Muscle of arm (tissue), 1 donor: ENCODE measurements at regions not wholly inside any gene's neighbourhood (a gene's known extent, or its start where the extent isn't known, plus 50 kb on each side); places are given as distances from the start of the nearest gene placed in this dataset.
"Not testable (repeated sequence)": the region's sequence is repeated elsewhere in the genome, so short reads cannot be mapped to it uniquely, and the experiment has no call there.

ENCODE experiments used
- DNase-seq: peaks from one replicate; pipeline ENCODE4 v3.0.0-alpha.2; 2013

GRCh38 chr14:105692110-105692685, 165.8 kb downstream of the TMEM121 start:
- DNase-seq = not testable (repeated sequence)

GRCh38 chr14:105694961-105695360, 168.6 kb downstream of the TMEM121 start:
- no peak for DNase-seq

GRCh38 chr14:105696388-105696787, 170.0 kb downstream of the TMEM121 start:
- not testable (repeated sequence) for DNase-seq

GRCh38 chr14:105697414-105697813, 171.0 kb downstream of the TMEM121 start:
- not testable (repeated sequence) for DNase-seq

GRCh38 chr14:105697955-105698354, 171.6 kb downstream of the TMEM121 start:
- DNase-seq = not testable (repeated sequence)

- DNase-seq = not testable (repeated sequence)
Measured at GRCh38 chr14:105698940-105699556, 172.7 kb downstream of the TMEM121 start.

GRCh38 chr14:105699706-105700105, 173.3 kb downstream of the TMEM121 start:
- not testable (repeated sequence) for DNase-seq

- not testable (repeated sequence) for DNase-seq
Measured at GRCh38 chr14:105700146-105700545, 173.8 kb downstream of the TMEM121 start.

- DNase-seq = no peak
Measured at GRCh38 chr14:105700622-105701288, 174.4 kb downstream of the TMEM121 start.

GRCh38 chr14:105701456-105702274, 175.3 kb downstream of the TMEM121 start:
- DNase-seq = no peak

GRCh38 chr14:105702275-105702817, 176.0 kb downstream of the TMEM121 start:
- no peak for DNase-seq

- DNase-seq = not testable (repeated sequence)
Measured at GRCh38 chr14:105703044-105703665, 176.8 kb downstream of the TMEM121 start.

GRCh38 chr14:105704091-105704490, 177.7 kb downstream of the TMEM121 start:
- DNase-seq = not testable (repeated sequence)

- not testable (repeated sequence) for DNase-seq
Measured at GRCh38 chr14:105704492-105704891, 178.1 kb downstream of the TMEM121 start.

GRCh38 chr14:105705512-105705861, 179.1 kb downstream of the TMEM121 start:
- DNase-seq = not testable (repeated sequence)

- DNase-seq = not testable (repeated sequence)
Measured at GRCh38 chr14:105705862-105706700, 179.7 kb downstream of the TMEM121 start.

- not testable (repeated sequence) for DNase-seq
Measured at GRCh38 chr14:105706701-105707019, 180.3 kb downstream of the TMEM121 start.

- DNase-seq = not testable (repeated sequence)
Measured at GRCh38 chr14:105707099-105707498, 180.7 kb downstream of the TMEM121 start.

GRCh38 chr14:105707723-105708151, 181.4 kb downstream of the TMEM121 start:
- DNase-seq = not testable (repeated sequence)
